ENCODE measurements at regions not wholly inside any gene's neighbourhood (a gene's known extent, or its start where the extent isn't known, plus 50 kb on each side); places are given as distances from the start of the nearest gene placed in this dataset.

GRCh38 chr1:173409613-173410012 lies 67.5 kb upstream of the PRDX6 start:
- TF ChIP-seq CTCF (conservative IDR thresholded peaks at IDR 0.05 in 1 of 2, IDR thresholded peaks at IDR 0.05 in 1 of 2; ENCODE audit: extremely low read depth in 1 of 2, insufficient read depth in 1 of 2, low read depth in 1 of 2, low read length in 2 of 2) (no peak), EZH2 (IDR thresholded peaks at IDR 0.05; ENCODE audit: borderline replicate concordance, low read length) (no peak)

Data from mammary epithelial cell (primary cell).